ENCODE measurements at regions not wholly inside any gene's neighbourhood (a gene's known extent, or its start where the extent isn't known, plus 50 kb on each side); places are given as distances from the start of the nearest gene placed in this dataset.

DNA sequence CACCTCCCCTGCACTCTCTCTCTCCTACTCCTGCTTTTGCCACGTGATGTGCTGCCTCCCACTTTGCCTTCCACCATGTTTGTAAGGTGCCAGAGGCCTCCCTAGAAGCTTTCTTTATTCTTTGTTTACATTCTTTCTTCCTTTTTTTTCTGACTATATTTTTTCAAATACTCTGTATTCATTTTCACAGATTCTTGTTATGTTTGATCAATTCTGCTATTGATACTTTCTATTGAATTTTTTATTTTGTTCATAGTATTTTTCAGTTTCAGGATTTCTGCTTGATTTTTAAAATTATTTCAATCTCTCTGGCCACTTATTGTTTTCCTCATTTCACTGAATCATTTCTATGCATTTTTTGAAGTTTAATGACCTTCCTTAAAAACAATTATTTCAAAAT is 801.8 kb downstream of the GRIK2 start:
- no peak overlapping the region for H4K8ac ChIP-seq (ENCODE audit: low read depth in 2 of 2, low read length in 2 of 2)
- DNase-seq: no peak
- no peaks in the 10 kb centered on the region for H3K36me3 ChIP-seq (ENCODE audit: control insufficient read depth, insufficient read depth, low read length)
- dilution Hi-C loops (cut with HindIII; ENCODE audit: low sequenced_read_pairs, unreplicated experiment): no loop called here
- no peak overlapping the region for H2BK120ac ChIP-seq (ENCODE audit: low read depth, low read length)
- H2BK20ac ChIP-seq (ENCODE audit: low read depth, low read length): no peak overlapping the region
- H3K4me1 ChIP-seq (ENCODE audit: control insufficient read depth, insufficient read depth, low read length): no peaks in the 10 kb centered on the region
- no peak overlapping the region for H3K4me3 ChIP-seq (ENCODE audit: insufficient read depth, low read depth, low read length)
- no peak overlapping the region for H4K5ac ChIP-seq (ENCODE audit: low read depth, low read length)
- H4K91ac ChIP-seq (ENCODE audit: insufficient read depth, low read depth, low read length): no peak overlapping the region
- H3K9me3 ChIP-seq (ENCODE audit: control insufficient read depth, insufficient read depth, low read length): peaks cover 10% of the 10 kb centered on the region
- H2BK15ac ChIP-seq (ENCODE audit: low read depth, low read length): no peak overlapping the region
- no TSS peak for BruUV-seq (replicated peaks)
- intact Hi-C loops (cut with micrococcal nuclease): no loop called here
- in situ Hi-C loops (cut with MboI; ENCODE audit: low sequenced_read_pairs): no loop called here
- no peaks in the 10 kb centered on the region for H3K27me3 ChIP-seq (ENCODE audit: control insufficient read depth, insufficient read depth, low read length)
- no peak overlapping the region for H3K4me2 ChIP-seq (ENCODE audit: low read depth, low read length)
- H3K14ac ChIP-seq (replicated peaks; ENCODE audit: low read depth, low read length): no peak overlapping the region
- no peak overlapping the region for H3K23ac ChIP-seq (ENCODE audit: low read depth, low read length)
- H3K79me1 ChIP-seq (ENCODE audit: low read depth in 1 of 2, low read length in 2 of 2): no peaks in the 10 kb centered on the region
- H3K4ac ChIP-seq (ENCODE audit: low read depth, low read length): no peak overlapping the region
- no peak for ATAC-seq (ENCODE audit: low read depth)
- no peaks in the 10 kb centered on the region for H3K9me1 ChIP-seq (ENCODE audit: insufficient read depth, low read length)
- H4K20me1 ChIP-seq (ENCODE audit: insufficient read depth, low read length): no peaks in the 10 kb centered on the region
- H3K9ac ChIP-seq (ENCODE audit: low read depth, low read length): no peak overlapping the region
- POLR2A ChIA-PET (ENCODE audit: unreplicated experiment): no interaction called here
- no peak overlapping the region for H3K18ac ChIP-seq (ENCODE audit: low read depth, low read length)
- H3K56ac ChIP-seq (ENCODE audit: extremely low read depth, insufficient read depth, low read length): no peak overlapping the region
- no peak overlapping the region for H3K27ac ChIP-seq (ENCODE audit: insufficient read depth, low read length)
- no peak overlapping the region for H2AFZ ChIP-seq (replicated peaks; ENCODE audit: low read length, poor library complexity)
- no peak overlapping the region for H2AK5ac ChIP-seq (ENCODE audit: low read depth, low read length)
- no peak overlapping the region for H2BK5ac ChIP-seq (ENCODE audit: low read depth, low read length, poor library complexity, severe bottlenecking)
- no CpG with 5 or more reads among the region's 1 CpG for WGBS, 2 experiments (ENCODE audit: extremely low coverage in 2 of 2, insufficient read length in 1 of 2)
- H2AK9ac ChIP-seq (replicated peaks; ENCODE audit: low read depth, low read length, poor library complexity): no peak overlapping the region
- CTCF ChIA-PET: no interaction called here
- TF ChIP-seq CHD1 (IDR thresholded peaks at IDR 0.05; ENCODE audit: low read depth, low read length) (no peak), SMC3 (IDR thresholded peaks at IDR 0.05; ENCODE audit: low read depth, low read length) (no peak), RAD21 (IDR thresholded peaks at IDR 0.05; ENCODE audit: low read length) (no peak), RFX5 (IDR thresholded peaks at IDR 0.05; ENCODE audit: low read depth, low read length) (no peak), MAZ (IDR thresholded peaks at IDR 0.05; ENCODE audit: borderline replicate concordance, low read depth, low read length) (no peak), USF2 (IDR thresholded peaks at IDR 0.05; ENCODE audit: low read depth, low read length) (no peak), CEBPB (IDR thresholded peaks at IDR 0.05; ENCODE audit: low read depth, low read length) (no peak), POLR2A (IDR thresholded peaks at IDR 0.05; ENCODE audit: low read depth, low read length) (no peak)
- TF ChIP-seq, protein P1, sequence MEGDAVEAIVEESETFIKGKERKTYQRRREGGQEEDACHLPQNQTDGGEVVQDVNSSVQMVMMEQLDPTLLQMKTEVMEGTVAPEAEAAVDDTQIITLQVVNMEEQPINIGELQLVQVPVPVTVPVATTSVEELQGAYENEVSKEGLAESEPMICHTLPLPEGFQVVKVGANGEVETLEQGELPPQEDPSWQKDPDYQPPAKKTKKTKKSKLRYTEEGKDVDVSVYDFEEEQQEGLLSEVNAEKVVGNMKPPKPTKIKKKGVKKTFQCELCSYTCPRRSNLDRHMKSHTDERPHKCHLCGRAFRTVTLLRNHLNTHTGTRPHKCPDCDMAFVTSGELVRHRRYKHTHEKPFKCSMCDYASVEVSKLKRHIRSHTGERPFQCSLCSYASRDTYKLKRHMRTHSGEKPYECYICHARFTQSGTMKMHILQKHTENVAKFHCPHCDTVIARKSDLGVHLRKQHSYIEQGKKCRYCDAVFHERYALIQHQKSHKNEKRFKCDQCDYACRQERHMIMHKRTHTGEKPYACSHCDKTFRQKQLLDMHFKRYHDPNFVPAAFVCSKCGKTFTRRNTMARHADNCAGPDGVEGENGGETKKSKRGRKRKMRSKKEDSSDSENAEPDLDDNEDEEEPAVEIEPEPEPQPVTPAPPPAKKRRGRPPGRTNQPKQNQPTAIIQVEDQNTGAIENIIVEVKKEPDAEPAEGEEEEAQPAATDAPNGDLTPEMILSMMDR (conservative IDR thresholded peaks at IDR 0.05; ENCODE audit: low read depth, low read length): no peak
